GM12878 (cell line): ENCODE measurements at regions not wholly inside any gene's neighbourhood (a gene's known extent, or its start where the extent isn't known, plus 50 kb on each side); places are given as distances from the start of the nearest gene placed in this dataset.
A peak's percentile ranks its signal among the peaks of the same experiment; 100 is the strongest.

Experiments
- ATAC-seq: fragments of 200-7000 bp; cut with Tn5 transposase; 3 replicates; pipeline ENCODE4 v1.9.1; 2020; ENCODE audit warnings: mild to moderate bottlenecking, moderate library complexity
- BruUV-seq: library from RNA; stranded (reverse); fragments of 400-500 nt; replicated peaks from 2 replicates; lab custom pipeline; 2021; lab: Mats Ljungman, UMichigan
- CTCF ChIA-PET: fragments of 300-600 bp; sonication (Branson Sonifier 250); formaldehyde crosslinking; extraction: SDS; loops from one replicate; lab custom pipeline; 2021; ENCODE audit warnings: inconsistent platforms; lab: Yijun Ruan, JAX
- POLR2A ChIA-PET: fragments of 350-600 bp; formaldehyde crosslinking; extraction: SDS; loops from one replicate; lab custom pipeline; 2021; ENCODE audit warnings: inconsistent platforms; lab: Charles Lee
- RAD21 ChIA-PET: fragments of 300-600 bp; sonication (Branson Sonifier 250); formaldehyde crosslinking; loops from one replicate; lab custom pipeline; 2023; ENCODE audit warnings: antibody characterized with exemption; ENCODE audit not compliant: unreplicated experiment; lab: Charles Lee
- SMC1A ChIA-PET: fragments of 300-600 bp; sonication (Branson Sonifier 250); formaldehyde crosslinking; loops from one replicate; lab custom pipeline; 2023; ENCODE audit not compliant: unreplicated experiment, uncharacterized antibody; lab: Charles Lee
- DNase-seq: peaks from one replicate; pipeline ENCODE4 v3.0.0-alpha.2; 2011; ENCODE audit warnings: low read depth, low spot score
- FAIRE-seq: peaks from 3 replicates; lab custom pipeline; 2011; peaks lifted over from hg19 to GRCh38; lab: Jason Lieb, UNC
- H2AFZ ChIP-seq: 2 replicates; pipeline ENCODE4 v1.6.0; 2011; ENCODE audit warnings: low read depth, low read length, control low read depth; ENCODE audit not compliant: control insufficient read depth
- H3K27ac ChIP-seq: 2 replicates; pipeline ENCODE4 v1.5.1; 2011; ENCODE audit warnings: control low read depth; ENCODE audit not compliant: control insufficient read depth, insufficient read depth
- H3K27me3 ChIP-seq, 2 experiments: replicated peaks in 1 of 2; 2 replicates each; pipeline versions ENCODE4 v1.6.0 to v1.6.1; 2011; ENCODE audit warnings: low read length in 1 of 2; ENCODE audit not compliant: control insufficient read depth in 2 of 2, insufficient read depth in 2 of 2
- H3K36me3 ChIP-seq, 2 experiments: 2 replicates each; pipeline ENCODE4 v1.5.1; 2011; ENCODE audit warnings: low read length in 1 of 2; ENCODE audit not compliant: control insufficient read depth in 2 of 2, insufficient read depth in 2 of 2
- H3K4me1 ChIP-seq: 2 replicates; pipeline ENCODE4 v1.6.1; 2011; ENCODE audit warnings: mild to moderate bottlenecking, low read length, moderate library complexity, mixed read lengths; ENCODE audit not compliant: control insufficient read depth, insufficient read depth
- H3K4me2 ChIP-seq: 2 replicates; pipeline ENCODE4 v1.6.0; 2011; ENCODE audit warnings: control low read depth; ENCODE audit not compliant: control insufficient read depth, insufficient read depth
- H3K4me3 ChIP-seq: fragments of 200-600 bp; sonication (generic); 2 replicates; pipeline ENCODE4 v1.5.1; 2016
- H3K79me2 ChIP-seq: 2 replicates; pipeline ENCODE4 v1.6.0; 2011; ENCODE audit warnings: low read length; ENCODE audit not compliant: control insufficient read depth, insufficient read depth
- H3K9ac ChIP-seq: 2 replicates; pipeline ENCODE4 v1.8.0; 2011; ENCODE audit warnings: low read length, control low read depth, mixed read lengths; ENCODE audit not compliant: control insufficient read depth, insufficient read depth
- H3K9me3 ChIP-seq: replicated peaks from 3 replicates; pipeline ENCODE4 v1.5.1; 2011; ENCODE audit warnings: mild to moderate bottlenecking, low read length; ENCODE audit not compliant: control insufficient read depth, insufficient read depth
- H4K20me1 ChIP-seq: 2 replicates; pipeline ENCODE4 v1.6.0; 2011; ENCODE audit not compliant: control insufficient read depth, insufficient read depth
- ATF7 ChIP-seq: fragments of 450-650 bp; IDR thresholded peaks from 2 replicates; pipeline ENCODE4 v1.6.1; 2016; ENCODE audit warnings: low read depth, mild to moderate bottlenecking
- CREM ChIP-seq: IDR thresholded peaks from 2 replicates; pipeline ENCODE4 v1.6.1; 2014; ENCODE audit warnings: antibody characterized with exemption, low read depth
- KLF5 ChIP-seq: fragments of 450-650 bp; IDR thresholded peaks from 2 replicates; pipeline ENCODE4 v1.6.1; 2014; ENCODE audit warnings: mild to moderate bottlenecking; ENCODE audit not compliant: partially characterized antibody
- NFYA ChIP-seq: IDR thresholded peaks from 2 replicates; pipeline ENCODE4 v1.6.1; 2011; ENCODE audit warnings: low read depth, mild to moderate bottlenecking, low read length, improper control_type of control experiment, borderline replicate concordance
- NR2C2 ChIP-seq: IDR thresholded peaks from 2 replicates; pipeline ENCODE4 v1.6.1; 2011; ENCODE audit warnings: borderline replicate concordance, low read depth; ENCODE audit not compliant: control insufficient read depth, insufficient read length
- TAF1 ChIP-seq: IDR thresholded peaks from 2 replicates; pipeline ENCODE4 v1.6.1; 2011; ENCODE audit warnings: mild to moderate bottlenecking, low read depth, low read length, borderline replicate concordance
- TCF7 ChIP-seq: IDR thresholded peaks from 2 replicates; pipeline ENCODE4 v1.6.1; 2014; ENCODE audit warnings: antibody characterized with exemption, borderline replicate concordance
- ZBTB11 ChIP-seq: fragments of 450-650 bp; formaldehyde crosslinking; IDR thresholded peaks from 2 replicates; pipeline ENCODE4 v1.5.0; 2022; ENCODE audit warnings: mild to moderate bottlenecking, missing genetic modification characterization
- ZNF592 ChIP-seq: fragments of 450-650 bp; IDR thresholded peaks from 2 replicates; pipeline ENCODE4 v1.6.1; 2017; ENCODE audit warnings: mild to moderate bottlenecking, moderate library complexity
- WGBS: methylation state at CpG from one replicate; pipeline ENCODE4 v1.1.6; 2016; ENCODE audit warnings: low lambda C conversion rate; ENCODE audit not compliant: insufficient replicate concordance, insufficient coverage; ENCODE audit errors: missing lambda C conversion rate; 5-methylcytosine and 5-hydroxymethylcytosine counted together
- in situ Hi-C: fragments of 300-500 bp; cut with MboI; formaldehyde crosslinking; loops from 9 replicates; pipeline ENCODE4 v1.14.3; 2018; ENCODE audit warnings: mixed read lengths
- intact Hi-C: fragments of 100-400 bp; cut with micrococcal nuclease; formaldehyde crosslinking; loops from one replicate; pipeline ENCODE4 v1.14.2; 2022; ENCODE audit not compliant: unreplicated experiment
- TF ChIP-seq, protein P1 (sequence below): fragments of 450-650 bp; formaldehyde crosslinking; IDR thresholded peaks from 2 replicates; pipeline ENCODE4 v1.4.0; 2022; ENCODE audit warnings: mild to moderate bottlenecking, moderate library complexity

GRCh38 chr13:76473552-76474134 is 412.6 kb downstream of the KCTD12 start (continued):
- peak; percentile 62; the same call in 1 of the 2 replicates for TF ChIP-seq ATF7

DNA sequence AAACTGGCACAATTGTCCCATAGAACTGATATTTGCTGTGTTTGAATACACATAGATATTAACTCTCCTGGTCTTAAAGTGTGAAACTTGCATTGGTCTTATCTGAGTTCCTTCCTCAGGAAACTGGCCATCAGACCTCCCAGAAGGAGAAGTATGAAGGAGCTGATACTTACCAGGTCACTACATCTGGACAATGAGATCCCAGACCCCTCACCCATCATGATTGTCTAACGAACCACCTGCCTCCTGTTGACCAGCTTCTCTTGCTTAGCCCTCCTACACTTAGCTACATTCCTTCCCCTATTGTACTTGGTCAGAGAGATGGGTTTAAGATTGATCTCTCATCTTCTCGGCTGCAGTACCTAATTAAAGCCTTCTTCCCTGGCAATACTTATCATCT is 413.3 kb downstream of the KCTD12 start:
- Histone ChIP-seq H2AFZ (no peak overlapping the region), H3K79me2 (no peaks in the 10 kb centered on the region), H3K36me3 (no peaks in the 10 kb centered on the region), H4K20me1 (no peaks in the 10 kb centered on the region), H3K27me3 (no peaks in the 10 kb centered on the region), H3K9ac (no peak overlapping the region), H3K27ac (no peak overlapping the region), H3K4me2 (no peak overlapping the region), H3K9me3 (no peaks in the 10 kb centered on the region), H3K4me1 (no peaks in the 10 kb centered on the region), H3K4me3 (no peak overlapping the region)
- ChIA-PET SMC1A (interaction anchor here (0.8 to 5.6 kb wide), 5 partner anchors 12 to 783 kb away, joined by 3 to 48 read pairs (median 6); no protein-coding TSS in a partner anchor), CTCF (interaction anchor here (0.7 to 7.8 kb wide), 8 partner anchors 11 to 798 kb away, joined by 3 to 89 read pairs (median 6); no protein-coding TSS in a partner anchor), RAD21 (interaction anchor here (1.0 kb wide), 1 partner anchor 597 kb away, joined by 11 read pairs; no protein-coding TSS in a partner anchor), POLR2A (no interaction called here)
- 16% methylated on average over 2 of the region's 2 CpGs for WGBS
- ATAC-seq (no peak), DNase-seq (no peak), FAIRE-seq (peak; percentile 44)
- in situ Hi-C loops (loop anchor here (5.0 to 10.0 kb wide), 3 partner anchors 432 to 776 kb away; no protein-coding TSS in a partner anchor), intact Hi-C loops (loop anchor here (1.0 to 5.0 kb wide), 5 partner anchors 430 to 778 kb away; no protein-coding TSS in a partner anchor)
- no TSS peak for BruUV-seq
- TF ChIP-seq ZBTB11 (CRISPR knock-in tag), result no peak
- TF ChIP-seq ZNF592, result no peak
- TF ChIP-seq NR2C2, result no peak
- TF ChIP-seq TCF7, result no peak
- TF ChIP-seq CREM, result no peak
- TF ChIP-seq NFYA, result no peak
- no peak for TF ChIP-seq KLF5
- TF ChIP-seq TAF1, result no peak
- TF ChIP-seq, protein P1, sequence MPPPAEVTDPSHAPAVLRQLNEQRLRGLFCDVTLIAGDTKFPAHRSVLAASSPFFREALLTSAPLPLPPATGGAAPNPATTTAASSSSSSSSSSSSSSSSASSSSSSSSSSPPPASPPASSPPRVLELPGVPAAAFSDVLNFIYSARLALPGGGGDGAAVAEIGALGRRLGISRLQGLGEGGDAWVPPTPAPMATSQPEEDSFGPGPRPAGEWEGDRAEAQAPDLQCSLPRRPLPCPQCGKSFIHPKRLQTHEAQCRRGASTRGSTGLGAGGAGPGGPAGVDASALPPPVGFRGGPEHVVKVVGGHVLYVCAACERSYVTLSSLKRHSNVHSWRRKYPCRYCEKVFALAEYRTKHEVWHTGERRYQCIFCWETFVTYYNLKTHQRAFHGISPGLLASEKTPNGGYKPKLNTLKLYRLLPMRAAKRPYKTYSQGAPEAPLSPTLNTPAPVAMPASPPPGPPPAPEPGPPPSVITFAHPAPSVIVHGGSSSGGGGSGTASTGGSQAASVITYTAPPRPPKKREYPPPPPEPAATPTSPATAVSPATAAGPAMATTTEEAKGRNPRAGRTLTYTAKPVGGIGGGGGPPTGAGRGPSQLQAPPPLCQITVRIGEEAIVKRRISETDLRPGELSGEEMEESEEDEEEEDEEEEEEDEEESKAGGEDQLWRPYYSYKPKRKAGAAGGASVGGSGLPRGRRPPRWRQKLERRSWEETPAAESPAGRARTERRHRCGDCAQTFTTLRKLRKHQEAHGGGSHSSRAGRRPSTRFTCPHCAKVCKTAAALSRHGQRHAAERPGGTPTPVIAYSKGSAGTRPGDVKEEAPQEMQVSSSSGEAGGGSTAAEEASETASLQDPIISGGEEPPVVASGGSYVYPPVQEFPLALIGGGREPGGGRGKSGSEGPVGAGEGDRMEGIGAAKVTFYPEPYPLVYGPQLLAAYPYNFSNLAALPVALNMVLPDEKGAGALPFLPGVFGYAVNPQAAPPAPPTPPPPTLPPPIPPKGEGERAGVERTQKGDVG (CRISPR knock-in tag), result no peak
